ENCODE measurements at regions not wholly inside any gene's neighbourhood (a gene's known extent, or its start where the extent isn't known, plus 50 kb on each side); places are given as distances from the start of the nearest gene placed in this dataset.

DNA sequence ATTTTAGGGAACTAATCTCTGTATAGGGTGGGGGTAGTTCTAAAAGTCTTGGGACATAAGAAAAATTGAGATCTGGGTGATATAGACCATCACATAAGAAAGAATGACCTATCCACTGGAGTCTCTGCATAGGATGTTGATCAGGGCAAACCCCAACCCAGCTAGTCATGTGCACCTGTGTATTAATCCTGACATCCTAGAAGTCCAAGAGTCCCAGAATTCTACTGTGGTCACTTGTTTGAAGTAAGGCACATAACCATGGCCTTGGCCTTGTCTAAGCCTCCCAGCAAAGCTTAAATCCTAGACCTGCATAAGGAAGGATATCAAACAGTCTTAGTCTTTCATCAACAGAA lies 334.1 kb upstream of the DCN start:
- ChIA-PET POLR2A (interaction anchor here (0.7 to 2.4 kb wide), 3 partner anchors 10 to 19 kb away, joined by 3 to 6 read pairs (median 5); no protein-coding TSS in a partner anchor), CTCF (ENCODE audit: unreplicated experiment) (no interaction called here)
- no peaks in the 10 kb centered on the region for H4K20me1 ChIP-seq (ENCODE audit: insufficient read depth, low read length)
- H3K36me3 ChIP-seq (ENCODE audit: insufficient read depth, low read length) = no peaks in the 10 kb centered on the region
- no peaks in the 10 kb centered on the region for H3K4me1 ChIP-seq (ENCODE audit: insufficient read depth, low read length, poor library complexity, severe bottlenecking)
- H3K4me3 ChIP-seq (ENCODE audit: low read depth, low read length, poor library complexity, severe bottlenecking) = no peak overlapping the region
- no peak overlapping the region for H3K27ac ChIP-seq (ENCODE audit: low read depth, low read length, poor library complexity, severe bottlenecking)
- no peak overlapping the region for H2AFZ ChIP-seq (ENCODE audit: low read length)
- BruUV-seq (replicated peaks) = no TSS peak
- no peak overlapping the region for H3K4me2 ChIP-seq (ENCODE audit: low read length)
- no peaks in the 10 kb centered on the region for H3K9me2 ChIP-seq (ENCODE audit: insufficient read depth, low read length)
- intact Hi-C loops (cut with micrococcal nuclease; ENCODE audit: unreplicated experiment) = no loop called here
- DNase-seq (ENCODE audit: low spot score) = no peak
- H3K79me2 ChIP-seq (ENCODE audit: insufficient read depth, low read depth, low read length) = no peaks in the 10 kb centered on the region
- no peak for TF ChIP-seq EZH2phosphoT487 (IDR thresholded peaks at IDR 0.05; ENCODE audit: borderline replicate concordance, low read depth, low read length)
- TF ChIP-seq, protein P1, sequence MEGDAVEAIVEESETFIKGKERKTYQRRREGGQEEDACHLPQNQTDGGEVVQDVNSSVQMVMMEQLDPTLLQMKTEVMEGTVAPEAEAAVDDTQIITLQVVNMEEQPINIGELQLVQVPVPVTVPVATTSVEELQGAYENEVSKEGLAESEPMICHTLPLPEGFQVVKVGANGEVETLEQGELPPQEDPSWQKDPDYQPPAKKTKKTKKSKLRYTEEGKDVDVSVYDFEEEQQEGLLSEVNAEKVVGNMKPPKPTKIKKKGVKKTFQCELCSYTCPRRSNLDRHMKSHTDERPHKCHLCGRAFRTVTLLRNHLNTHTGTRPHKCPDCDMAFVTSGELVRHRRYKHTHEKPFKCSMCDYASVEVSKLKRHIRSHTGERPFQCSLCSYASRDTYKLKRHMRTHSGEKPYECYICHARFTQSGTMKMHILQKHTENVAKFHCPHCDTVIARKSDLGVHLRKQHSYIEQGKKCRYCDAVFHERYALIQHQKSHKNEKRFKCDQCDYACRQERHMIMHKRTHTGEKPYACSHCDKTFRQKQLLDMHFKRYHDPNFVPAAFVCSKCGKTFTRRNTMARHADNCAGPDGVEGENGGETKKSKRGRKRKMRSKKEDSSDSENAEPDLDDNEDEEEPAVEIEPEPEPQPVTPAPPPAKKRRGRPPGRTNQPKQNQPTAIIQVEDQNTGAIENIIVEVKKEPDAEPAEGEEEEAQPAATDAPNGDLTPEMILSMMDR (conservative IDR thresholded peaks at IDR 0.05; ENCODE audit: low read length) = no peak
- H3K9me3 ChIP-seq (ENCODE audit: low read length) = no peaks in the 10 kb centered on the region

DNA sequence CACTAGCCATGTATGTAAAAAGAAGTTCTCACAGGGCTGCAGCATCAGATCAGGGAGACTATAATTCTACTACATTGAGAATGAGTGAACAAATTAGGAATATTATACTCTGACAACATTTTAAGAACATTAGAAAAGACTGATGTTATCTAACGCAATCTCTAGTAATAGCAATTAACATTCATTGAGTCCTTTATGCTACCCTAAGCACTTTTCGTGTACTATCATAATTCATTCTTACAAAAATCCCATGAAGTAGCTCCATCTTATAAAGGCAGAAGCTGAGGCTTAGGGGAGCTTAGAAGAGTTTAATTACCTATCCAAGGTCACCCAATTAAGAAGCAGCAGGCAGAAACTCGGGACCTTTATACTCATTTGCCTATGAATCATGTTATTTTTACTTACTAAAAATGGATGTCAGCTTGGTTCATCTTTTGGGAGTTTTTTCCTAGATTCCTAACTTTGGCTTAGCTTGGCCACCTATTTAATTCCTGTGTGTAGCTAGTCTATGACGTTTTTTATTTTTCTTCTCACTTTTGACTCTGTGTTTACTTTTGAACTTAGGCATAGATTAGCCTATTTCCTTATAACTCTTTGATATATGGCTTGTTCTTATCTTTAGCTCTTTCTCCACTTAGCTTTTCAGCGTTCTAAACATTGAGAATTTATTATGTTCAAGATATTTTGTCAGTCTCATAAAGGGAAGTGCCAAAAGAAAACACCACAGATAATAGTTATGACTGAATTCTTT lies 333.5 kb upstream of the DCN start:
- POLR2A ChIA-PET = interaction anchor here (0.7 to 2.4 kb wide), 3 partner anchors 10 to 18 kb away, joined by 3 to 6 read pairs (median 5); no protein-coding TSS in a partner anchor

More for the DNA sequence above, 333.5 kb upstream of the DCN start:
- Histone ChIP-seq H3K9me3 (ENCODE audit: low read length) (no peaks in the 10 kb centered on the region), H3K79me2 (ENCODE audit: insufficient read depth, low read depth, low read length) (no peaks in the 10 kb centered on the region), H4K20me1 (ENCODE audit: insufficient read depth, low read length) (no peaks in the 10 kb centered on the region), H3K4me2 (ENCODE audit: low read length) (no peak overlapping the region), H3K4me1 (ENCODE audit: insufficient read depth, low read length, poor library complexity, severe bottlenecking) (no peaks in the 10 kb centered on the region), H3K9me2 (ENCODE audit: insufficient read depth, low read length) (no peaks in the 10 kb centered on the region), H2AFZ (ENCODE audit: low read length) (no peak overlapping the region), H3K27ac (ENCODE audit: low read depth, low read length, poor library complexity, severe bottlenecking) (no peak overlapping the region), H3K36me3 (ENCODE audit: insufficient read depth, low read length) (no peaks in the 10 kb centered on the region), H3K4me3 (ENCODE audit: low read depth, low read length, poor library complexity, severe bottlenecking) (no peak overlapping the region)
- intact Hi-C loops (cut with micrococcal nuclease; ENCODE audit: unreplicated experiment) = no loop called here
- no peak for DNase-seq (ENCODE audit: low spot score)
- CTCF ChIA-PET (ENCODE audit: unreplicated experiment) = no interaction called here
- TF ChIP-seq, protein P1 (conservative IDR thresholded peaks at IDR 0.05; ENCODE audit: low read length) = no peak
- TF ChIP-seq EZH2phosphoT487 (IDR thresholded peaks at IDR 0.05; ENCODE audit: borderline replicate concordance, low read depth, low read length) = no peak
- no TSS peak for BruUV-seq (replicated peaks)
